T-helper 9 cell (primary cell): ENCODE measurements at regions not wholly inside any gene's neighbourhood (a gene's known extent, or its start where the extent isn't known, plus 50 kb on each side); places are given as distances from the start of the nearest gene placed in this dataset.

Experiments
- DNase-seq: peaks from one replicate; pipeline ENCODE4 v3.0.0-alpha.2; 2020

DNA sequence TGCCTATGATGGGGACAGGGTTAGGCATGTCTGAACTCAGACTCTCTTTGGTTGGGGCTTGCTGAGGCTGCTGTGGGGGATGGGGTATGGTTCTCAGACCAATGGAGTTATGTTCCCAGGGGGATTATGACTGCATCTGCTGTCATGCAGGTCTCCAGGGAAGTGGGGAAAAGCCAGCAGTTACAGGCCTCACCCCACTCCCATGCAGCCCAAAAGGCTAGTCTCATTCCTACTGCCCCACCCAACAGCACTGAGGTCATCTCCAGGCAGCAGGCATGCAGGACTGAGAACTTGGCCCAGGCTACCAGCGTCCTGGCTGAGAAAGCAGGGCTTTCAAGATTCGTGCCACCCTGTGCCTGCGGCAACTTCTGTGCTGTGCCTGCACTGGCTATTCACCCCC is 373.3 kb downstream of the HTR7 start:
- no peak for DNase-seq

- no peak for DNase-seq
These were observed 363.7 kb downstream of the HTR7 start for GRCh38 chr10:90494183-90494582.

DNA sequence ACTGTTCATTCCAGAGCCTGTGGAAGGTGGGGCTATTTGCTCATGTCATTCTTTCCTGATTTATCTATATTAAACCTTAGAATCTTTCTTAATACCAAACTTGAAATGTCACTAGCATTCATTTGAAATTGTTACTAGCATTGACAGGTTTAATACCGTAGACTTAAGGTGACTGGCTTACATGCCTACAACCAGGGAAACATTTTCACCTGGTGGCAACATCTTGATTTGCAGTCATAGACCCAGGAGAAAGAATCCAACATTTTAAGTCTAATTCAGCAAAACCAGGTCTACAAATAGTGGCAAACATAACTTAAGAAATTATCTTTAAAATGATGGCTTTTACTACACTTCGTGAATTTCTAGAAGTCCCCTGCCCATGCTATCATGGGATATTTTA is 353.7 kb downstream of the HTR7 start:
- no peak for DNase-seq

DNA sequence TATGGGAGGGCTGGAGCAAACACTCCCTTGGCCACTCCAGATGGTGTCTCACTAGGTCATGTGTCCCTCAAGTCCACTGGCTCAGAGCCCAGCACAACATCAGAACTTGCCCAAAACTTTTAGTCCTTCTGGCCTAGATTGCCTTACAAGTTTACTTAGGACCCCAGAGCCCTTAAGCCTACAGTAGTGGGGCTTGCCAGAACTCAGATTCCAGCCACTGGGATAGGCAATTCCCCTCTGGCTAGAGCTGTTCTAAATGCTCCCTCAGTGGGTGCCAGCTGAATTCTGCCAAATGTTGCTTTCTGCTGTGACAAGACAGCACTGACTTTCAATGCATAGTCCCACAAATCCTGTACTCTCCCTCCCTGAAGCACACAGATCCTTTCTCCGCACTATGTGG is 331.1 kb downstream of the HTR7 start:
- DNase-seq = no peak

GRCh38 chr10:90530521-90530920 is 327.3 kb downstream of the HTR7 start:
- no peak for DNase-seq

- no peak for DNase-seq
These were observed 300.5 kb downstream of the HTR7 start for GRCh38 chr10:90557385-90557784.

DNA sequence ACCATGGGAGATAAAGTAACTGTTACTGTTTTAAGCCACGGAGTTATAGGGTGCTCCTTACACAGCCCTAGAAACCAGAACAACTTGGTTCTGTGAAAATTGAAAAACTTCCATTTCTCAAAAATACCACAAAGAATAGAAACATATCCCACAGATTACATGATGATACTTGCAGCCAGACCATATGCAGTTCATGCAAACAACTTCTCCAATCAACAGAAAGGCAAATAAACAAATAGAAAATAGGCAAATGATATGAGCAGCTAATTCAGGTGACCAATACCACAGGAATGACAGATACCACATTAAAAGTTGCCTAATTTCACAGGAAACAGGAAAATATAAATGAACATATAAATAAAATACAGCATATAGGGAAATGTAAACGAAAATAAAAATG is 297.5 kb downstream of the HTR7 start:
- no peak for DNase-seq

- DNase-seq = no peak
These were observed 296.2 kb downstream of the HTR7 start for GRCh38 chr10:90561666-90562065.

DNA sequence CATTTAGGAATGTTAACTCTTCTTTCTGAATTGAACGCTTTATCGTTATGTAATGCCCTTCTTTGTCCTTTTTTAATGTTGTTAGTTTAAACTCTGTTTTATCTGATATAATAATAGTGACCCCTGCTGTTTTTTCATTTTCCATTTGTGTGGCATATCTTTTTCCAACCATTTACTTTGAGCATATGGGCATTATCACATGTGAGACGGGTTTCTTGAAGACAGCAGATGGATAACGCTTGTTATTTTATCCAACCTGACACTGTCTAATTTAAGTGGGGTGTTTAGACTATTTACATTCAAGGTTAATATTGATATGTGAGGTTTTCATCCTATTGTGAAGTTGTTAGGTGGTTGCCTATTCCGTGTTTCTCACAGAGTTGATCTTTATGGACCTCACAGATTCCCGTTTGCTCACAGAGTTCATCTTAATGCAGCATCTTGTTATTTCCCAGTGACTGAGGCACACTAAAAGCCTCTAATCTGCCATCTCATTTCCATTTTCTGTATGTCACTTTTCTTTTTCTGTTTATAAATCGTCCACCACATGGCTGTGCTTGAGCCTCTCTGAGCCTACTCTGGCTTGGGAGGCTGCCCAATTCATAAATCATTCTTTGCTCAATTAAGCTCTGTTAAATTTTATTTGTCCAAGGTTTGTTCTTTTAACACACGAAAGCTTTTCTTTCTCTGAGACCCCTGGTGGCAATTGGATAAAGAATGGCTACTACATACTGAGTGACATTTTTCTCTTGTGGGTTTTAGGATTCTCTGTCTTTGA is 286.2 kb downstream of the HTR7 start:
- DNase-seq = no peak

GRCh38 chr10:90575125-90575524 is 282.7 kb downstream of the HTR7 start:
- no peak for DNase-seq

GRCh38 chr10:90577569-90577968 is 280.3 kb downstream of the HTR7 start:
- DNase-seq = no peak

GRCh38 chr10:90579602-90580242 is 278.1 kb downstream of the HTR7 start:
- no peak for DNase-seq

GRCh38 chr10:90583416-90583815 is 274.4 kb downstream of the HTR7 start:
- no peak for DNase-seq

- DNase-seq = no peak
These were observed 270.8 kb downstream of the HTR7 start for GRCh38 chr10:90587081-90587491.

GRCh38 chr10:90587561-90587960 is 270.3 kb downstream of the HTR7 start:
- no peak for DNase-seq

GRCh38 chr10:90588222-90588621 is 269.6 kb downstream of the HTR7 start:
- DNase-seq = no peak

GRCh38 chr10:90589825-90590224 is 268.0 kb downstream of the HTR7 start:
- no peak for DNase-seq

GRCh38 chr10:90591629-90592028 is 266.2 kb downstream of the HTR7 start:
- DNase-seq = no peak

DNA sequence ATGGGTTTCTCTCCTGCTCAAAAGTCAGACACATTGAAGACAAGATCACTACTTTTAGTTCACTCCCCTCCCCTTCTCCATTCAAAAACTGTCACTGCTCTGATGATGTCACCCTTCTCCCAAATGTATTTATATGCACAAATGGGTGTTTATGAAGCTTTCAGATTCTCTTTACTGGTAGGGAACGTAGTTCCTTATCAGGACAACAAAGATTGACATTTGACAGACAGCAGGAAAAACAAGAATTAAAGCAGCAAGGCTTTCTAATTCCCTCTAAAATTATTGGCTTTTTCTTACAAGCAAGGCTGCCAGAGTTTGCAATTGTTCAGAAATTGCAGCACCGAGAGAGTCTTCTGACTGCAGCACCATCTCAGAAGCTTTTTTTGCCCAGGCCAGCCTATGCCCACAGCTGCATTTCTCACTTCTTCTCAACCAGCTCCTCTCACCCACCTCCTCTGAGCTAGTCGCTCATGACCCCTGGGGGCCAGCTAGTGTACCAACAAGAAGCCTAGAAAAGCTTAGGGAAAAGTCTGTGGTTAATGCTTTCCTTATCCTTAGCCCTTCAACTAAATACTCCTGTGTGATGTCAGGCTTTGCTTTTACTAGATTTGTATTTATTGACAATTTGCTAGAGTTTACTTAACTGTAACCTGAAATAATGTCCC is 265.1 kb downstream of the HTR7 start:
- no peak for DNase-seq

DNA sequence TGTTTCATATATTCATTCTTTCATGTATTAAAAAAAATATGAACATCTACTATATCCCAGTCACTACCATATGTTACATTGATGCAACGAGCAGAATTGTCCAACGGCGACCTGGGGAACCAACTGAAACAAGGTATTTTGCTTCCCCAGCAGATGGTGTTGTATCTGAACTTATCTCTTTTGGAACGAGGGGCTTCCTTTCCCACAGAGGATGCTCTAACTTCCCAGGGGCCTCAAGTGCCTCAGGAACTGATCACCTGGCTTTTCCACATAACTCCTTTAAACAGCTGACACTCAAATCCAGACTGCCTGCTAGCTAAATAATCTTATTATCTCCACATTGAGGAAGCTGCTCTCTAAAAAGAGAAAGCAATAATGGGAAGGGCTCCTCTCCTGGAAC is 259.3 kb downstream of the HTR7 start:
- no peak for DNase-seq

DNA sequence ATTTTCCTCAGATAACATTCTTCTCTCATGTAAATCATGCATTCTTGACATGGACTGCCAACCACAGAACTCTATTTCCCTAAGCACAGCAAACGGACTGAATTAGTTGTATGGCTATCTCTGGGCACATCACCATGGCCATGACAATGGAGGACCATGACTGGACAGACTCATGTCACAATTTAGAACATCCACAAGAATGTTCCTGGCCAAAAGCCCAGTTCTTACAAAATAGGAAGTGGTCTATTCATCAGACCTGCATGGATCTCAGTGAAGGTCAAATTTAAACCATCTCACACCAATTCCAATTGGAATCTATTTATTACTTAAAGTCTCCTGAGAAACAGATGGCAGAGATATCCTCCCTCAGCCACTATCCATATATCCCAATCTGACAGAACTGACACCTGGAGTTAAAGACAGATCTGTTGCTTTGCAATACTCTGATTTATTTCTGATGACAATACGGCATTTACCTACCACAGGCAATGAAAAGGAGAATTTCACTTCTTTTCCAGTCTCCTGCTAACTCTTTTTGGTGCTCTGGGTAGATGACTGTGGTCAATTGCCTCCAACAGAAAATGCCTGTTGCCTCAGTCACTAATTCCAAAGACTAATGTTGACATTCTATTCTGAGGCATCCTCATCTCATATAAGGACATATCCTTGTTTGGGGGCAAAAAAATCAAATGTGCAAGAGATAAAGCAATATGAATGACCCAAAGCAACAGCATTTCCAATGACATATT is 254.8 kb downstream of the HTR7 start:
- DNase-seq = no peak

DNA sequence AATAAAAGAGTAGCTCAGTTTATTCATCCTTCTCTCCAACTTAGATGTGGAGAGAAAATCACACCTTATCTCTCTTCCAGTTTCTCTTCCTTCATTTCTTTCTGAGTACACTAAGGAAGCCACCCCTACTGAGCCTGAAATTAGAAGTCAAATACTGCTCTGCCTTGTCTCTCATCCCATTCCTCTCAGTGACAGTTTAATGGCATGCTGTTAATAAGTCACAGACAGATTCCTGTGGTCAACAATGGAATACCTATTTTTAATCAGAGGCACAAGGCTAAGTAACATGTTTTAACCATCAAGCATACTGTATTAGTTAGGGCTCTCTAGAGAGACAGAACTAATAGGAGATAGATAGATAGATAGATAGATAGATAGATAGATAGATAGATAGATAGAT is 253.2 kb downstream of the HTR7 start:
- no peak for DNase-seq

GRCh38 chr10:90605506-90605905 is 252.3 kb downstream of the HTR7 start:
- DNase-seq = no peak
